Stimulated activated CD4-positive, alpha-beta T cell treated with anti-CD3 and anti-CD28 coated beads, Interleukin-1b, Interleukin-23, amount 100 ng/mL, for 48 hours (primary cell): ENCODE measurements at regions not wholly inside any gene's neighbourhood (a gene's known extent, or its start where the extent isn't known, plus 50 kb on each side); places are given as distances from the start of the nearest gene placed in this dataset.
"Not testable (repeated sequence)": the region's sequence is repeated elsewhere in the genome, so short reads cannot be mapped to it uniquely, and the experiment has no call there.

Experiments used
- DNase-seq: peaks from one replicate; pipeline ENCODE4 v3.0.0-alpha.2; 2020

GRCh38 chrX:39245024-39245423 is 443.8 kb downstream of the MID1IP1 start:
- no peak for DNase-seq

DNA sequence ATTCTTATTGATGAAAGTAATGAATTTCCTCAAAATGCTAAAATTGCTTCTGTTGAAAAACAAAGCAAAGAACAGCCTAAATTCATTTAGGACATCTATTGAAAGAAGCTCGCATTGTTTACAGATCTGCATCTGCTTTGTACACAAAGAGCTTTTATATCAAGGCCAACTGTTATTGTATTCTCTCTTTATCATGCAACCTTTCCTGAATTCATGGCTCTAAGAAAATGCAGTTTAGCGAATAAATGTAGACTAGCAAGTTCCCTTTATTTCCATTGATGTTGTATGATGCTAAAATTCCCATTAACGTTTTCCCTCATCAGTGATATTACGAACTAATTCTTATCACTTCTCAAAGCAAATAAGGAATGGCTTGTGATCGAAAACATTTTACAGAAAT is 446.3 kb downstream of the MID1IP1 start:
- no peak for DNase-seq

GRCh38 chrX:39248330-39248729 is 447.1 kb downstream of the MID1IP1 start:
- DNase-seq: no peak

DNA sequence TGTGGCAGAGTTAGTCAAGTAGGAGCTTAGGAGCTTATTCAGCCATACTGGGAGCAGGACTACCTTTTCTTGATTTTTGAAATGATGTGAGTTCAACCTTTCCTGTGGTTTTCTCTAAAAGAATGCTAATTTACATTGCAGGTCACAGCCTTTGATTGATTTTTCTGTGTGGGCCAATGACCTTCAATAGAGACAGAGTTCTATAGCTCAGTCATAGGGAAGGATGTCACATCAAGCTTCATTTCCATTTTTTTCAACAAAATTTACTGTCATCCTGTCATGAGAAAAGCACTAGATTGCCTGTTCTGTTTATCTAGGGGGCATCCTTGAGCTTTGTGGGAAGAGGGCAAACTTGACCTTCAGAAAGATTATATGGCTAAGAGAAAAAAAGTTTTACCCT is 448.7 kb downstream of the MID1IP1 start:
- no peak for DNase-seq

DNA sequence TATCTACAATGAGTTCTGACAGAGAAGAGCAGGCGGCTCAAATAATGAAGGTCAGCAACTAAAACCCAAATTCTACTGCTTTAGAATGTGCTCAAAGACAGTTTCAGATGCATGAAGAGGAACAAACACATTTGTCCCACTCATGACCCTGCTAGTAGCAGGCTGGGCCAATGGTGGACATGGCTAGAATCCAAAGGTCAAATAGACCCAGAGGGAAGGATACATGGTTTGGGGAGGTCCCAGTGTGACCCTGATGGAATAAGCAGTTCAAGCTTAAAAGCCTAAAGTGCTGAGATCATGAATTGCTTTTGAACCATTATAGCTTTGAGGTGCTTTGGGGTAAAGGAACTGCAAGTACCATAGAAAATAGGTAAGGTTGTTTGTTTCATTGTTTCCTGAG is 450.7 kb downstream of the MID1IP1 start:
- DNase-seq: no peak

GRCh38 chrX:39253551-39253950 is 452.3 kb downstream of the MID1IP1 start:
- DNase-seq: no peak

- DNase-seq: no peak
These were observed 457.1 kb downstream of the MID1IP1 start for GRCh38 chrX:39258331-39258730.

DNA sequence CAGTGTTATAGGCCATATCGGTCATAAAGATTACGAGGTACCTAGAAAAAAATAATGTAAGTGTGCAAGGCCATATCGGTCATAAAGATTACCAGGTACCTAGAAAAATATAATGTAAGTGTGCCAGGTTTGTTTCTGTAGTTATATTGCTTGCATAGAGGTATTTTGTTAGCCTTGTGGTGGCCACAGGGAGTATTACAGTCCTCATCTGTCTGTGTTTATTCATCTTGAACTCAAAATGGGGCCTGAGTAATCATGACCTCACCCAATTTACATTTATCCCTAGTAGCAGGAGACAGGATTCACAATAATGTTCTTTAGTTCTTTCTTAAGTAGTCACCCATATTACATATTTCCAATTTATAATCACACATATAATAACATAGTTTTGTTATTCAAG is 459.7 kb downstream of the MID1IP1 start:
- DNase-seq: no peak

- DNase-seq: no peak
These were observed 460.3 kb downstream of the MID1IP1 start for GRCh38 chrX:39261446-39262147.

- peak; percentile 7 for DNase-seq
These were observed 461.4 kb downstream of the MID1IP1 start for GRCh38 chrX:39262641-39263040.

- DNase-seq: no peak
These were observed 462.8 kb downstream of the MID1IP1 start for GRCh38 chrX:39264023-39264422.

GRCh38 chrX:39267176-39267575 is 465.9 kb downstream of the MID1IP1 start:
- no peak for DNase-seq

- DNase-seq: no peak
These were observed 466.9 kb downstream of the MID1IP1 start for GRCh38 chrX:39268207-39268606.

DNA sequence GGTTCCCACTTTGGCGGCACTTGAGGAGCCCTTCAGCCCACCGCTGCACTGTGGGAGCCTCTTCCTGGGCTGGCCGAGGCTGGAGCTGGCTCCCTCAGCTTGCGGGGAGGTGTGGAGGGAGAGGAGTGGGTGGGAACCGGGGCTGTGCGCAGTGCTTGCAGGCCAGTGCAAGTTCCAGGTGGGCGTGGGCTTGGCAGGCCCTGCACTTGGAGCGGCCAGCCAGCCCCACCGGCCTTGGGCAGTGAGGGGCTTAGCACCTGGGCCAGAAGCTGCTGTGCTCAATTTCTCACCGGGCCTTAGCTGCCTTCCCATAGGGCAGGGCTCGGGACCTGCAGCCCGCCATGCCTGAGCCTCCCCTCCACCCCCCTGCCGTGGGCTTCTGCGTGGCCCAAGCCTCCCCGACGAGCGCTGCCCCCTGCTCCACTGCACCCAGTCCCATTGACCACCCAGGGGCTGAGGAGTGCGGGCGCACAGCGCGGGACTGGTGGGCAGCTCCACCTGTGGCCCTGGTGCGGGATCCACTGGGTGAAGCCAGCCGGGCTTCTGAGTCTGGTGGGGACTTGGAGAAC is 474.3 kb downstream of the MID1IP1 start:
- no peak for DNase-seq

DNA sequence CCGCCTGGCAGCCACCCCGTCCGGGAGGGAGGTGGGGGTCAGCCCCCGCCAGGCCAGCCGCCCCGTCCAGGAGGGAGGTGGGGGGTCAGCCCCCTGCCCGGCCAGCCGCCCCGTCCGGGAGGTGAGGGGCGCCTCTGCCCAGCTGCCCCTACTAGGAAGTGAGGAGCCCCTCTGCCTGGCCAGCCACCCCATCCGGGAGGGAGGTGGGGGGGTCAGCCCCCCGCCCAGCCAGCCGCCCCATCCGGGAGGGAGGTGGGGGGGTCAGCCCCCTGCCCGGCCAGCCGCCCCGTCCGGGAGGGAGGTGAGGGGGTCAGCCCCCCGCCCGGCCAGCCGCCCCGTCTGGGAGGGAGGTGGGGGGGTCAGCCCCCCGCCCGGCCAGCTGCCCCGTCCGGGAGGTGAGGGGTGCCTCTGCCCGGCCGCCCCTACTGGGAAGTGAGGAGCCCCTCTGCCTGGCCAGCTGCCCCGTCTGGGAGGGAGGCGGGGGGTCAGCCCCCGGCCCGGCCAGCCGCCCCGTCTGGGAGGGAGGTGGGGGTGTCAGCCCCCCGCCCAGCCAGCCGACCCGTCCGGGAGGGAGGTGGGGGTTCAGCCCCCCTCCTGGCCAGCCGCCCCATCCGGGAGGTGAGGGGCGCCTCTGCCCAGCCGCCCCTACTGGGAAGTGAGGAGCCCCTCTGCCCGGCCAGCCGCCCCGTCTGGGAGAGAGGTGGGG is 476.6 kb downstream of the MID1IP1 start:
- DNase-seq: not testable (repeated sequence)

DNA sequence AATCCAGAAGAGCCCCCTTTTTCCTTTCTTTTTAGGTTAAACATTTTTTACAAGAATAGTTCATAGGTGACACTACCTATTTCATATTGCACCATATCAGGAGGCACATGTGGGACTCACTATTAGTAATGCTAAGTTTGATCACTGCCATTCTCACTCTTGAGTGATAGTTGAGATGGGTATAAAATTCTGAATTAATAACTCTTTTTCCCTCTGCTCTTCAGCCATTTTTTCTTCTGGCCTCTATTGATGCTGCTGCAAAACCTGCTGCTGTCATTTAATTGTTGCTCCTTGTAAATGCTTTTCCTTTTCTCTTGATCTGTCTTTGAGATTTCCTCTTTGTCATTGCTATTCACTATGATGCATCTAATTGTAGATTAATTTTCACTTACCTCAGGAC is 482.0 kb downstream of the MID1IP1 start:
- no peak for DNase-seq

DNA sequence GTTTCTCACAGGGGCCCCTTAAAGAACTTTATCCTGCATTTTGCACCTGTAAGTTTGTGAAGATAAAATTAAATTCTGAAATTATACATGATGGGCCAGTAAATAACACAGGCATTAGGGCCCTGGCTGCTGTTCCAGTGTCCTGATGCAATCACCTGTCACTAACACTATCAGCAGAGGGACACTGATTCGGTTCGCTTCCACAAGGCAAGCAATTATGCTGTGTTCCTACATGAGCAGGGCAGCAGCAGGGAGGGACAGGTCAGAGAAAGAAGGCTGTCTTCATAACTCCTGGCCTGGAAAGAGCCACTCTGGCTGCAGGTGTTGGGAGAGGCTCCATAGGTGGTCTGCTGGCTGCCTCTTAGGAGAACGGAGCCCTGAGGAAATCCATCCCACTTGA is 487.3 kb downstream of the MID1IP1 start:
- no peak for DNase-seq

DNA sequence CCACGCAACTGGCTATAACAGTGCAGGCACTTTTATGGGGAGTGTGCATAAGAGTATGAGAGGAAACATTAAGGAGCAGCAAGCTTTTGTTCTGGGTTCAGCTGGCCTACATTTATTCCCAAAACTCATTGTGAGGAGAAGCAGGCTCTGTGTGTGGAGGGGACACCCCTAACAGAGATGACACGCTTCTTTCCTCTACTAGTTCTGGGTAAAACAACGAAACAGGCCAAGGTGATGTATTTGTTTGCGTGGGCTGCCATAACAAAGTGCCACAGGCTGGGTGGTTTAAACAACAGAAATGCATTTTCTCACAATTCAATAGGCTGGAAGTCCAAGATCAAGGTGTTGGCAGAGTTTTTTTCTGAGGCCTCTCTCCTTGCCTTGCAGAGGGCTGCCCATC is 488.6 kb downstream of the MID1IP1 start:
- DNase-seq: no peak

DNA sequence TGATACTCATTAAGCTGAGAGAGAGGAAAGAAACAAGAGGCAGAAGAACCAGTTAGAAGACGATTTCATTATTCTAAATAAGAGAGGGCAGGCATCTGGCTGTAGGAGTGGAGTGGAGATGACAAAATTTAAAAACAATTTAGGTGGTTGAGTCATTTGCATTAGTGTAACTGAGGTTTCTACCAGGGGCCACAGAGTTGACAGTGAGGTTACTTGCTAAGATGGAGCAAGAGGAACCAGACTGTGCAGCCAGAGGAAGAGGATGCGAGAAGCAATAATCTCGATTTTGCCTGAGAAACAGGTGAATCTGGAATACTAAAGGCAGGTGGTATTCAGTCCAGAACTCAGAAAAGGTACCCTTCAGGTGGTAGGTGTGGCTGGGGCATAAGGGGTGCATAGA is 491.9 kb downstream of the MID1IP1 start:
- DNase-seq: no peak

GRCh38 chrX:39296472-39296871 is 495.2 kb downstream of the MID1IP1 start:
- DNase-seq: no peak

DNA sequence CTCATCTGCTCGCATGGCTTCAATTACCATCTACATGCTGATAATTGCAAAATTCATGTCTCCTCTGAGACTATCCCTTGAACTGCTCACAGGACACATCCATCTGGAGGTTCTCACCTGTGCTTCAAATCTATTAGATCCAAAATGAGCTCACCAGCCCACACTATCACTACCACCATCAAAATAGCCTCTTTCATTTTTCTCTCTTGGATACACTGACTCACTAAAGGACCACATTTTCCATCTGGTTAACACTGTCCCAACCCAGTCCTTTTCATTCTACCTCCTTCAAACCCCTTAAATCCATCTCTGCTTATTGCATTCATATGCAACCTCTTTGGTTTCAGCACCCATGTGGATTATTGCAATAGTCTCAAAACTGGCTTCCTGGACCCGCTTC is 497.6 kb downstream of the MID1IP1 start:
- no peak for DNase-seq

DNA sequence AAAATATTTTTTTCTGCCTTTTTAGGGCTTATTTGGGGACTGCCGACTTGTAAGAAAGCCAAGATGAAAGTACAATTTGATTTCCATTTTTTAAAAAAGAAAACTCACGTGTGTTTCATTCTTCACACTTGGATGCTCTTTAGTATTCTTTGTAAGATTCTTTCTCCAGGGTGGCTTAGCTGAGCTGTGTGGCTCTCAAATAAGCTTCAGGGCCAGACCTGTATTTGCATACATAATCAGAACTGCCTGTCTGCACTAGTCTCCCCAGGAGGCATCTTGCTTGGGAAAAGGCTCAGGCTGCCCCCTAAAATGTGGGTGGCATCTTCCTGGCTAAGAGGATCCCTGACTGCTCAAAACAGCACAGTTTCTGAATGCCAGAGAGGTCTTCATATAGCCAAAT is 498.4 kb downstream of the MID1IP1 start:
- no peak for DNase-seq

DNA sequence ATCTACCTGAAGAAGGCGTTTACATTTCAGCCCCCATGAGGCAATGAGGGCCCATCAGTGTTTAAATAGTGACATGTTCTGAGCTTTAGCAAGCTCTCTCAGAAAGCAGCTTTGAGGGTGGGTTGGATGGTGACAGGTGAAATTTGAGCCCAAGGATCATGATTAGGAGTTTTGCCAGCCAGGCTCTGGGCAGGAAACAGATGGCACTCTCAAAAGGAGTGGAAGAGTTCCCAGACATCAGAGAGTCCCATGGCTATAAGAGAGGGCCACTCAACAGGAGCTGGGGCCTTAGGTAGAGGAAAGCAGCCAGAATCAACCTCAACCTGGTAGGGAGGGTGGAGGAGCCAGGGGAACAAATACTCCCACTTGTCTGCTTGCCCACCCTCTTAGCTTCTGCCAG is 499.8 kb downstream of the MID1IP1 start:
- no peak for DNase-seq

GRCh38 chrX:39302838-39303237 is 501.6 kb downstream of the MID1IP1 start:
- DNase-seq: no peak

DNA sequence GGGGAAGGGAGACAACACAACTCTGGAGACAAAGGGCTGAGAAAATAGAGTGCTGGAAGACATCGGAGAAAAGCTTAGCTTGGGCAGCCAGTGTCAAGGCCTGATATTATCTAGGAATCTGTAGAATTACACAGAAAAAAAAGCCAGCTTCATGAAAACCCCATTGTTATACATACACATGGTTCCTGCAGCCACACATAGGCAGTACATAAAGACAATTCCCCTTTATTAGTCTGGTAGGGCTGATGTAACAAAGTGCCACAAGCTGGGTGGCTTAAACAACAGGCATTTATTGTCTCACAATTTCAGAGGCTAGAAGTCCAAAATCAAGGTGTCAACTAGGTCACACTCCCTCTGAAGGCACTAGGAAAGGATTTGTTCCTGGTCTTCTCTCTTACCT is 503.5 kb downstream of the MID1IP1 start:
- no peak for DNase-seq
